Activated T-cell treated with anti-CD3 and anti-CD28 coated beads for 4 hours (primary cell): ENCODE measurements at regions not wholly inside any gene's neighbourhood (a gene's known extent, or its start where the extent isn't known, plus 50 kb on each side); places are given as distances from the start of the nearest gene placed in this dataset.
"Not testable (repeated sequence)": the region's sequence is repeated elsewhere in the genome, so short reads cannot be mapped to it uniquely, and the experiment has no call there.

Experiments
- DNase-seq: peaks from one replicate; pipeline ENCODE4 v3.0.0-alpha.2; 2020

DNA sequence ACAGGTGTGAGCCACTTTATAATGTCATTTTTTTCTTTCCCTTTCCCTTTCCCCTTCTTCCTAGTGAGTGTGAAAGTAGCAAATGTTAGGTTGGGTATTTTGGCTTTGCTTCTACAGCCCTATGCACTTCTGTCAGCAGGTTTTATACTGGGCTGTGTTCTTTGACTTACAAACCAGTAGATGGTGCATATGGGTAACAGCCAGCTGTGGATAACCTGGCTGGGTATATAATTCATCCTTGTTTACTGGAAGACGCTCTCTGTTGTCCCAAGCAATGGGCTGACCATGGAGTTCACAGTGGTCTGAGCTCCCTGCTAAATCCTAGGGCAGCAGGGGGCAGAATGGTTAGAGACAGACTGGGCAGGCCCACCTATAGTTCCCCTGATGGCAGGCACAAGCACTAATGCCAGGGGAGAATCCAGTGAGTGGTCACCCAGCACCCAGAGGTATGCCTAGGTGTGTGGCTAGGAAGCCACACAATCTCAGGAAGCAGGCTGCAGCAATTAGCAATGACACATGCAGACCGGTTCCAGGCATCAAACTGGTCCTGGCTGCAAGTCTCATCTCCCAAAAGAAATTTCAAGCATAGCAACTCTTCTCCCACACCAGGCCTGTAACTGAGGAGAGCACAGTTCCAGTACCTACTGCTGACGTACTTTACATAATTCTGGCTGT is 592.7 kb upstream of the MAN1A1 start:
- no peak for DNase-seq

DNA sequence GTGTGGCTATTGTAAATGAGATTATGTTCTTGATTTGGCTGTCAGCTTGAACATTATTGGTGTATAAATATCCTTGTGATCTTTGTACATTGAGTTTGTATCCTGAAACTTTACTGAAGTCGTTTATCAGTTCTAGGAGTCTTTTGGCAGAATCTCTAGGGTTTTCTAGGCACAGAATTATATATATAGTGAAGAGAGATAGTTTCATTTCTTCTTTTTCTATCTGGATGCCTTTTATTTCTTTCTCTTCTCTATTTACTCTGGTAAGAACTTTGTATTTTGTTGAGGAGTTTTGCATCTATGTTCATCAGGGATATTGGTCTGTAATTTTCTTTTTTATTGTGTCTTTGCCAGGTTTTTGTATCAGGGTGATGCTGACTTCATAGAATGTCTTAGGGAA is 589.2 kb upstream of the MAN1A1 start:
- no peak for DNase-seq

DNA sequence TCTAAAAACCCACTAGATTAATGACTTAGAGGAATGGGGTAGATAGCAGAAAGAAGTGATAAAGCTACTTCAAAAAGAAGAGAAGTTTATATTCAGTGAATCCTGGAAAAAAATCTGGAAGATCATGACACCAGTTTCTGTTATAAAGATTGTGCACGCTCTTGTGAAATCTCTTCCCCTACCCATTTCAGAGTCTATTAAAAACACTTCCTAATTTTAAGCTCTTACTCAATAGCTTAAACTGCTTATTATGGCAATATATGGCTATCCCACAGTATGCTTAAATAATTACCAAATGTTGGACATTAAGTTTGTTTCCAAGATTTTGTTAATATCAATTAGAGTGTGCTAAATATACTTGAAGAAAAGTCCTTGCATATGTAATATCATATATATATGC is 585.3 kb upstream of the MAN1A1 start:
- no peak for DNase-seq

DNA sequence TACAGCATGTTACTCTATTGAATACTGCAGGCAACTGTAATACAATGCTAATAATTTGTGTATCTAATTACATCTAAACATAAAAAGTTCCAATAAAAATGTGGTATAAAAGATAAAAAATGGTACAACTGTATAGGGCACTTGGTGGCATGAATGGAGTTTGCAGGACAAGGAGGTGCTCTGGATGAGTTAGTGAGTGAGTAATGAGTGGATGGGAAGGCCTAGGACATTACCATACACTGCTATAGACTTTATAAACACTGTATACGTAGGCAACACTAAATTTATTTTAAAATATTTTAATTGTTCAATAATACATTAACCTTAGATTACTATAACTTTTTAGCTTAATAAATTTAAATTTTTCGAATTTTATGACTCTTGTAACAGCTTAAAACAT is 579.6 kb upstream of the MAN1A1 start:
- no peak for DNase-seq

DNA sequence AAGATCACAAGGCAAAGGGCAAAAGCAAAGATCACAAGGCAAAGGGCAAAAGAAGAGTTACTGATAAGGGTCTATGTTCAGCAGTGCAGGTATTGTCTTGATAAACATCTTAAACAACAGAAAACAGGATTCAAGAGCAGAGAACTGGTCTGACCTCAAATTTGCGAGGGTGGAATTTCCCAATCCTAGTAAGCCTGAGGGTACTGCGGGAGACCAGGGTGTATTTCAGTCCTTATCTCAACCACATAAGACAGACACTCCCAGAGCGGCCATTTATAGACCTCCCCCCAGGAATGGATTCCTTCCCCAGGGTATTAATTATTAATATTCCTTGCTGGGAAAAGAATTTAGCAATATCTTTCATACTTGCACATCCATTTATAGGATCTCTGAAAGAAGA is 575.3 kb upstream of the MAN1A1 start:
- not testable (repeated sequence) for DNase-seq

DNA sequence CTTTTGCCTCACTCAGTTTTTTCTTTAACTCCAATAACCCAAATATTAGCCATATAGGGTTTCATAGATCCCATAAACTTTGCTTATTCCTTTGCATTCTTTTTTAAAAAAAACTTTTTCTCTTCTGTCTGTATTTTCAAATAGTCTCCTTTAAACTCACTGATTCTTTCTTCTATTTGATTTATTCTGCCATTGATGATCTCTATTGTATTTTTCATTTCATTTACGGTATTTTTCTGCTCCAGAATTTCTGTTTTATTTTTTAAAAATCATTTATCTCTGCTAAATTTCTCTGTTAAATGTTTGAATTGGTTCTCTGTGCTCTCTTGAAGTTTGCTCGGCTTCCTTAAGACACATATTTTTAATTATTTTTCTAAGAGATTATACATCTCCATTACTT is 573.3 kb upstream of the MAN1A1 start:
- no peak for DNase-seq

DNA sequence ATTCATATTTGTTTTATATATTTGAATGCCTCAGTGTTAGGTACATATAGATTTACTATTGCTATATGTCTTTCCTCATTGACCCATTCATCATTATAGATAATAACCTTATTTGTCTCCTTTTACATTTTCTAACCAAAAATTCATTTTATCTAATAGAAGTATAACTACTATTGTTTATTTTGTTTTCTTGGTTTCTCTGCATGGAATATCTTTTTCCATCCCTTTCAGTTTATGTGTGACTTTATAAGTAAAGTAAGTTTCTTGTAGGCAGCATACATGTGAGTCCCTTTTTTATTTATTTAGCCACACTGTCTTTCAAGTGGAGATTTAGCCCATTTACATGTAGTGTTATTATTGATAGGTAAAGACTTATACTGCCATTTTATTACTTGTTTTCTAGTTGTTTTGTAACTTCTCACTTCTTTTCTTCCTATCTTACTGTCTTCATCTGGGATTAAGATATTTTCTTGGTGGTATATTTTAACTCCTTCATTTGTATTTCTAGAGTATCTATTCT is 572.0 kb upstream of the MAN1A1 start:
- DNase-seq = no peak

DNA sequence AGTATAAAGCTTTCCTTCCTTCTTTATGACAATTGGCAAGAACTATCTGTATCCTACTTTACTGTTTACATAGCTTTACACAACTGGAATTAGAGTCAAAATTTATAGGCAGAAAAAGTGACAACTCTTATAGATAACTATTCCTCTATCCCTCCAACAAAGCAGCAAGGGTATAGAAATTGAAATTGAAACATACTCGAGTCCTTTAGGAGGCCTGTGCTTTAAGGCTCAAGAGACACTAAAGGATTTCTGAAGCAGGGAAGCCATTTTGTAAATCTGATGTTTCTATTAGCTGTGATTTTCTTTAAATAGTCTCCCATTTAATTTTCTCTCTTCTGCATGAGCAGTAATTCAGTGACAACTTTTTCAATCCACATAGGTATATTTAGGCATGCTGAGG is 567.6 kb upstream of the MAN1A1 start:
- DNase-seq = no peak

DNA sequence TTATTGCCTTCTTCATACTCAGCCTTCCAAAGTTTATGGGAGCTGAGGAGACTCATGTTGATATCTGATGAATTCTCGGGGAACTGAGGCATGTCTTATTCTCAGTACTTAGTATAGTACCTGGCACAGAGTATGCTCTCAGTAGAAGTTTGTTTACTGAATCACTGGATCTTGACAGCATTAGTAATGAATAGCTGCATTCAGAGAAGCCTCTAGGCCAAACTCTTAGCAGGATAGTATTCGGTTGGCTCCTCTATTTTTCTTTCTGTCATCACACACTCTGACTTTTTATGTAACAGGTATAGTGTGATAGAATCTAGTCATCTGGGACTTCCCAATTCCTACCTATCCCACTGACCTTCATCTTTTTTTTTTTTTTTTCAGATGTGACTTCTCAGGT is 566.4 kb upstream of the MAN1A1 start:
- no peak for DNase-seq

DNA sequence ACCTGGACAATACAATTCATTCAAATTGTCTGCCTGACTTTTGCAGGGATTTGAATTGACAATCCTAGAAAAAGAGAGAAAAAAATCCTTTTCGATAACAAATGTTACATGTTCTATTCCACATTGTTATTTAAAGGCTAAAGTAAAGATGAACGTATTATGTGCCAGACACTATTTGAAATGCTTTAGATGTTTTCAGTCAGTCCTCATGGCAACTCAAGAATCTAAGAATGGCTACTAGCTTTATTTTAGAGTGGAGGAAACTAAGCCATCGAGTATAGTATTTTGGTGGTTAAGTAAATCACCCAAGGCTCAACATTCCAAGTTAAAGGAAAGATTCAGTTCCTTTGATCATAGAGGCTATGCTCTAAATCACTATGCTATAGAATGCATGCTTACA is 558.6 kb upstream of the MAN1A1 start:
- no peak for DNase-seq

DNA sequence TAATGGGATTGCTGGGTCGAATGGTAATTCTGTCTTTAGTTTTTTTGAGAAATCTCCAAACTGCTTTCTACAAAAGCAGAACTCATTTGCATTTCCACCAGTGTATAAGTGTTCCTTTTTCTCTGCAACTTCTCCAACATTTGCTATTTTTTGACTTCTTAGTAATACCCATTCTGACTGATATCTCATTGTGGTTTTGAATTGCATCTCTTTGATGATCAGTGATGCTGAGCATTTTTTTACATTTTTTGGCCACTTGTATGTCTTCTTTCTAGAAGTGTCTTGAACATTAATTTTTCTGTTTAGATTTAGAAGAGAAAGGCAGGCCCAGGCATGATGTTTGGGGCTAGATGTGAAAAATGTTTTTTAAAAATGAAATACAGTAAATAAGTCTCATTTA is 553.1 kb upstream of the MAN1A1 start:
- DNase-seq = no peak

DNA sequence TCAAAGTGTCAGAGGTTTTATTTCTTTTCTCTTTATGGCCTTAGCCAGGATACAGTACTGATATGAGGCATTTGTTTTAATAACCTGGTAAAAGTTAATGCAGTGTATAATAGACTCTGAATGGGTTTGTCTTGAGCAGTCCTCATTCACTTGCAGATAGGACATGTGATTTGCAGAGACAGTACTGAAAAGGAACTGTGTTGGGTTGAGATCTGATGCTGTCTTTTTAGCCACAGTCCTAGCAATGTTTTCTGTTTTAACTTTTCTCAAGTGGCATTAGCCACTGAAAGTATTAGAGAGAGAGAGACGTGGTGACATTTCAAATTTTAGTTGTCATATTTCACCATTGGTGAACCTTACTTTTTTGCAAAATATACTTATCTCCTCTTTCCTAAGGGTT is 547.2 kb upstream of the MAN1A1 start:
- no peak for DNase-seq

DNA sequence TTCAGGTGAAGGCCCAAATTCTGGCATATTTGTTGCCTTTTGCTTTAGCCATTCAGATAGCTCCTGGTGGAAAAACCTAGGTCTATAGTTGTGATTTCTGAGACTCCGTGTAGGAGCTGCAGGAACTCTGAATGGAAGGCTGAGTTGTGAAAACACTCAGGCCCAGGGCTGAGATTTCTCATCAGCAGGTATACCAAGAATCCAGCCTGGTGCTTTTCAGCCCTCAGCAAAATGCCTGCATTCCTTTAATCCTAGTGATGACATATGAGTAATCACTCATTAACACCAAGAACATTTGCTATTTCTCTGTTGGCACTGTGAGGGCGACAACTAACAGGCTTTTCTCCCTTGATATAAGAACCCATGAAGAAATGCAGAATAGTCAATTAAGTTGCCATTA is 546.1 kb upstream of the MAN1A1 start:
- DNase-seq = no peak

DNA sequence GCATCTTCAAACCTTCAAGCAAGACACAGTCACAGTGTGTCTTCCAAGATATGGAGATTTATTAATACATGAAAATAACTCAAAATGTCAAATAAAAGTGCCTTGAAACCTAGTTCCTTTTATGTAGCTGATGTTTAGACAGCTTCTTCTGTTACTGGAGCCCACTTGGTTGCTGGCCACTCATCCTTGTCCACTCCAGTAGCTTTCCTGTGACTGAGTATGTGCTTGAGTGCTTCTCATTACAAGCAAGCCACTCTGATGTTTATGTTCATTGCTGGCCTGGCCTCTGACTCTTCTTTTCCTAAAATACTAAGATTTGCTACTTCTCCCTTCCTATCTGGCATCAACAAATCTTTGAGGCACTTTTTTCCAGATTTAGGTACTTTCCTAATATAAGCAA is 545.2 kb upstream of the MAN1A1 start:
- DNase-seq = no peak

DNA sequence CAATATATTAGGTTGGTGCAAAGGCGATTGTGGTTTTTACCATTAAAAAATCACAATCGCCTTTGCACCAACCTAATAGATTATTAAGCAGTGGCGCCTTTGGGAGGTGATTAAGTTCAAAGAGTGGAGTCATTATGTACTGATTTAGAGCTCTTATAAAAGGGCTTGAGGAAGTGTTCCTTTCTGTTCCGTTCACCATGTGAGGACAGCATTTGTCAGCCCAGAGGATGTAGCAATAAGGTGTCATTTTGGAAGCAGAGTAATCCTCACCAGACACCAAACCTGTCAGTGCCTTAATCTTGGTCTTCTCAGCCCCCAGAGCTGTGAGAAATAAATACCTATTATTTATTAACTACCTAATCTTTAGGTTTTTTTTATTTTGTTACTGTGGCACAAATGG is 542.1 kb upstream of the MAN1A1 start:
- no peak for DNase-seq

DNA sequence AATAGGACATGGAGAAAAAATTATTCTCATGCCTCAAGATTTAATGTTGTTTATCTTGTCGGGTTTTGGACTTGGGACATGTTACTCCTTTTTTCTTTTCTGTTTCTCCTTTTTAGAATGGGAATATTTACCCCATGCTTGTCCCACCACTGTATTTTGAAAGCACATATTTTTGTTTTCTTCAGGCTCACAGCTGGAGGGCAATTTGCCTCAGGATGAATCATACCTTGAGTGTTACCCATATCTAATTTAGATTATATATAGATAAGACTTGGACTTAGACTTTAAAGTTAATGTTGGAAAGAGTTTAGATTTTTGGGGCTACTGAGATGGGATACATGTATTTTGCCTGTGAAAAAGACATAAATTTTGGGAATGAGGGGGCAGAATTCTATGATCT is 541.6 kb upstream of the MAN1A1 start:
- no peak for DNase-seq

DNA sequence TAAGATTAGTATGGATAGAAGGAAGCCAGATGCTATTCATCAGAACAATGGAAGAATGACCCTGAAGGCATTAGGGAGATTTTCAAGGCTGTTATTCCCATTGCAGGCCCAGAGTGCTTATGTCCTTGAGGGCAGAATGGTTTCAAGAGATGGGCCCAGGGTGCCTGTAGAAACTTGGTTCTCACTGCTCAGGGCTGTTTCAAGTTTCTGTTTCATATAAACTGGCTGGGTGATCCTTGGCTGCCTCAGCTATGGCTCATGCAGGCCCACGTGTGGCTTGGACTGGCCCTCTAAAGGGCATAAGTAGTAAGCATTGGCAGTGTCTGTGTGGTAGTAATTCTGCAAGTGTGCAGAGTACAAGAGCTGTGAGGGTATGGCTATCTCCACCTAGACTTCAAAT is 540.9 kb upstream of the MAN1A1 start:
- DNase-seq = no peak

DNA sequence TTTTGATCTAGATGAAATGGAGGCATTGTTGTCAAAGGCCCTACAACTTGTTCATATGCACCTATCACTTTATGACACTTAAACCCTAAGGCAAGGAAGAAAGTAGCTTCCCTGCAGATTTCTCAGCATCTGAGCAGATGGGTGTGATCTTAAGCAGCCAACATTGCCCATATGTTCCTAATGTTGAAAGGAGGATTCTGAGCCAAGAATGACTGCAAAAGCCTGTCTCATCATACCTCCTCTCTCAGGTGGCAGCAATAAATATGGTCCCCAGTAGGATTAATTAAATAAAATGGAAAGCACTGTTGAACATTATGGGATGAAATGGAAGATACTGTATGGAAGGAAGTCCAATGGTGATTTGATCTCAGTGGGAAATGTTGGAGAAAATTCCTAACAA is 538.1 kb upstream of the MAN1A1 start:
- no peak for DNase-seq

DNA sequence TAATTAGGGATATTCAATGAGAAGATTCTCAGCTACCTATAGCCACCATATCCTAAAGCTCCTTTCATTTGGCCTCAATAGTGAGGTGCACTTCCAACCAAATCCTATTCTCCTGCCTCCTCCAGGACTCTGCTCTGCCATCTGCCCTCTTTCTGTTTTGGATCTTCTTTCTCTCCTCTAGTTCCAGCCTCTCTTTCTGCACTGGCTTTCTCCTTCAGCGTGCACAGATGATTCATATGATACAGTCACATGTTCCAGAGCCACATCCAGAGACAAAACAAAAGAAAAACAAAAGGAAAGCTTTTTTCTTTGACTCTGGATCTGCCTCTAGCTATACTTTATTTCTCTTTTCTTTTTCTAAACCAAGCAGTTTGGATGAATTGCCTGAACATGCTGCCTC is 531.9 kb upstream of the MAN1A1 start:
- no peak for DNase-seq

DNA sequence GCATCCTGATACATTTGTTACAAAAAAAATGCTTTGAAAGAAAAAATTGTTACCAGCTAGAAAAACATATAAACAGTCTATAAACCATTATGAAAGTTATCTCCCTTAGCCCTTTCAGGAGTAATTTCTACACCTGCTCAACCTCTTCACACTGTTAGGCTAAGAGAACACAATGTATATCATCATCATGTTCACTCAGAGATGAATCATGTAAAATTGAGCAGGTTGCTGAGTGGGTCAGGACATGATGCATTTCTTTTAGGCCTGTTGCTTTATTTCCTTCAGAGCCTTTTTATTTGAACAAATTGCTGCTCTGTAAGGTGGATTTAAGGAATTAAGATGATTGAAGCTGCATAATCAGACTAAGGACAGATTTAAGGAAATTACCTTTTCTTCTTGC is 531.3 kb upstream of the MAN1A1 start:
- DNase-seq = no peak

DNA sequence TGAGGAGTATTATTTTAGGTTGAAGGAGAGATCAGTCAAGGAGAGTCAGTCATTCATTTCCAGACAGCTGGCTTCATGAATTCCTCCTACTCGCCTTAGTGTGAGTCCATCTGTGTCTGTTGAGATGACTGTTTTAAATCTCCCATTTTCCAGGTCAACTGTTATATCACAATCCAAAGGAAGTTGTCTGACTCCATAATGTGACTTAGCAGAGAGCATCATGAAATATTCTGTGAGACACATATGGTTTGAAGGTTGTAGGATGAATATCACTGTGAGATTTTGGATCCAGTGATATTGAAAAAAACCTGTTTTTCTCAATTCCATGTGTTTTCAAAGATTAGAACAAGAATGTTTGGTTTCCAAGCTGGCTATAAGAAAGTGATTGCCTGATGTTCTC is 530.2 kb upstream of the MAN1A1 start:
- no peak for DNase-seq

DNA sequence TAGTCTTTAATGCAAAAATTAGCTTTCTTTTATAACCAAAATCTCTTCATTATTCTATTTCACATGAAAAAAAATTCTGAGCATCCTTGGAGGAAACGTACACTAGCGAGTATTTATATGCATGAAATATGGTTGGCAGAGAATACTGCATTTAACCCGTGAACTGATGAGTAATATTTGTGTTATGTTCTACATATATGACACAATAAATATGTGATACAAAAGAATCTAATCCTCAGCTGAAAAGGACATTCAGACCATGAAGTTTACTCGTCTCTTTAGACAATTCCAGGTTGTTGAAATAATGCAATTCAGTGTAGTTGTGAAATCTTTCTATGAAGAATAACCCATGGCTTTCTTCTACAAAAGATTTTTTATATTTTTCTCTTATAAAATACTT is 524.8 kb upstream of the MAN1A1 start:
- no peak for DNase-seq

DNA sequence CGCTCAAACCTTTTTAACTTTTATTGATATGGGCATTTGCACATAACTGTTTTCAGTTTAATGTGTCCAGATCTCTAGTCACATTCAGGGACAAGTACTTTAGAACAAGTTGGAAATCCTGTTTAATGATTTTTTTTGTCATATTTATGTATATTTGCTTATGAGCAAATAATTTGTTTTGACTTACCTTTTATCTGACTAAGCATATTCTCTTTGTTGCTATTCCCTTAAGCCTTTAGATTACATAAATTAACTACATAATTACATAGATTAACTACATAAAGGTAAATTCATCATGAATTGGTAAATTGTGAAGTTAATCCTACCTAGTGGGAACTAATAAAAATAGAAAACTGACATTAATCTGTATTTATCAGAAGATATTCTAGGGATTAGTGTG is 523.5 kb upstream of the MAN1A1 start:
- no peak for DNase-seq

DNA sequence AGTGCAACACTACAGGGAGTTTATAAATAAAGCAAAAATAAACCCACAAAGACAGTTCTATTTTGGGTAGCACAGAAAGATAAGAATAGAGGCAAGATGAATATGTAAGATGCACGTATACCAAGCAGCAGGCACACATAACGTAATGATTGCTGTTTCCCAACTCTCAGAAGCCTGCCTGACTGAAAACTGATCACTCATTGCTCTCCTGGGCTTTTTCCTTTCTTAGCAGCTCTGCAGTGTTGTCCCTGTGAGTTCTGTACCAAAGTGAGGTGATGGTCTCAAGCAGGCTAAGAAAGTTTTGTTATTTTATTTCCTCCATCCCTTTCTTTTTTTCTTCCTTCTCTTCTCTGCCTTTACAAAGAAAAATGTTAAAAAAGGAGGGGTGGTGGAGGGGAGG is 522.0 kb upstream of the MAN1A1 start:
- no peak for DNase-seq

DNA sequence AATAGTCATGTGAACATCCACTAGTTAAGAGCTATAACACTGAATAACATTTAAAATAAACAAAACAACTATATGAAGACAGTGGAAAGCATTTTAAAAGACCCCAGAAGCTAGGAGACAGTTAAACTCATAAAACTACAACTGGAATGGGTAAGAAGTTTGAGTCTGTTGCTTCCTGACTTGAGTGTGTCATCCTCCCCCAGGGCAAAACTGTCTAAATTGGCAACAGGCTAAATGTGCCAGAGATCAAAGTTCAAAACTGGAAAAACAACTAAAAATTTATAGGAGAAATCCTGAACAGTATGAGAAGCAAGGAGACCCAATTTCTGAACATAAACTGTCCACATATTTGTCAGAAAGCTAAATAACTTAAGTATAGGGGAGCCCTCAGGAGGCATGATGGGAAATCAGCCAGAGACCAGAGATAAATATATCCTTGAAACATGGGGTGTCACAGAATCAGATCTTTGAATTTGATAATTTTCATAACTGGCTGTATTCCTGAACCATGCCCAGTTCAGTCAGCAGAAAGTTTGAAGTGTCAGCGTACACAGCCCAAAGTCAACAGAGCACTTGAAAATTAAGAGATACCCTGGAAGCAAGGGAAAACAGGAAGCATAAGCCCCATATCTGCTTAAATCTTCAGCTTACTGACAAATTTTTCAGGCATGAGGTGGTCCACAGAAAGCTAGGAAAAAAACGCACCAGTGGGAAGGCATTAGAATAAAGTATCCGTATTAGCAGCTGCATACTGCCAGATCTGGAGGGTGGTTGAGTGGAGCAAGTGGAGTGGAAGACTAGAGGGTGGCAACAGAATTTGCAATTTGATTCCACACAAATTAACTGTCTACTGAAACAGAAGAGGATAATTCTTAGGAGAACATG is 516.1 kb upstream of the MAN1A1 start:
- DNase-seq = no peak
